H9 (cell line): ENCODE measurements at regions not wholly inside any gene's neighbourhood (a gene's known extent, or its start where the extent isn't known, plus 50 kb on each side); places are given as distances from the start of the nearest gene placed in this dataset.

Source experiments
- DNase-seq: peaks from one replicate; pipeline ENCODE4 v3.0.0-alpha.2; 2017
- H2AFZ ChIP-seq: one replicate; pipeline ENCODE4 v1.6.1; 2013; ENCODE audit warnings: mild to moderate bottlenecking, low read length, control low read depth, moderate library complexity
- H2AK5ac ChIP-seq: 2 replicates; pipeline ENCODE4 v1.6.1; 2013; ENCODE audit warnings: low read length, control low read depth, mixed read lengths; ENCODE audit not compliant: insufficient read length
- H2BK120ac ChIP-seq: one replicate; pipeline ENCODE4 v1.6.1; 2013; ENCODE audit warnings: low read depth, mild to moderate bottlenecking, low read length, control low read depth, inconsistent platforms; ENCODE audit not compliant: poor library complexity, severe bottlenecking
- H2BK12ac ChIP-seq: 2 replicates; pipeline ENCODE4 v1.6.1; 2013; ENCODE audit warnings: low read length, control low read depth, mixed read lengths, low read depth; ENCODE audit not compliant: insufficient read length
- H2BK15ac ChIP-seq: 2 replicates; pipeline ENCODE4 v1.6.1; 2013; ENCODE audit warnings: low read depth, low read length, control low read depth
- H2BK20ac ChIP-seq: one replicate; pipeline ENCODE4 v1.6.1; 2013; ENCODE audit warnings: low read depth, mild to moderate bottlenecking, low read length, control low read depth, inconsistent platforms; ENCODE audit not compliant: poor library complexity, severe bottlenecking
- H2BK5ac ChIP-seq: 2 replicates; pipeline ENCODE4 v1.6.1; 2013; ENCODE audit warnings: low read length, control low read depth, mixed read lengths; ENCODE audit not compliant: insufficient read length
- H3K14ac ChIP-seq: 2 replicates; pipeline ENCODE4 v1.6.1; 2013; ENCODE audit warnings: low read length, control low read depth; ENCODE audit not compliant: insufficient read depth
- H3K18ac ChIP-seq: 2 replicates; pipeline ENCODE4 v1.6.1; 2013; ENCODE audit warnings: low read depth, mild to moderate bottlenecking, mixed read lengths, low read length, control low read depth; ENCODE audit not compliant: insufficient read length
- H3K23ac ChIP-seq: 2 replicates; pipeline ENCODE4 v1.6.1; 2013; ENCODE audit warnings: low read length, control low read depth, mixed read lengths, low read depth; ENCODE audit not compliant: insufficient read length
- H3K23me2 ChIP-seq: 2 replicates; pipeline ENCODE4 v1.6.1; 2013; ENCODE audit warnings: low read depth, mild to moderate bottlenecking, mixed read lengths, low read length, control low read depth; ENCODE audit not compliant: insufficient read length, poor library complexity, severe bottlenecking
- H3K27ac ChIP-seq: 2 replicates; pipeline ENCODE4 v1.5.1; 2013; ENCODE audit warnings: low read length, control low read depth, mixed read lengths, low read depth; ENCODE audit not compliant: insufficient read length
- H3K27me3 ChIP-seq: 2 replicates; pipeline ENCODE4 v1.6.1; 2013; ENCODE audit warnings: low read length, control low read depth, inconsistent platforms; ENCODE audit not compliant: insufficient read depth
- H3K4ac ChIP-seq: 2 replicates; pipeline ENCODE4 v1.6.1; 2013; ENCODE audit warnings: low read depth, mild to moderate bottlenecking, control low read depth, inconsistent platforms, low read length, moderate library complexity
- H3K4me1 ChIP-seq: 2 replicates; pipeline ENCODE4 v1.6.1; 2013; ENCODE audit warnings: low read length, control low read depth, inconsistent platforms; ENCODE audit not compliant: insufficient read depth
- H3K4me2 ChIP-seq: 2 replicates; pipeline ENCODE4 v1.6.1; 2013; ENCODE audit warnings: low read length, control low read depth, mixed read lengths; ENCODE audit not compliant: insufficient read length, insufficient read depth
- H3K56ac ChIP-seq: 2 replicates; pipeline ENCODE4 v1.6.1; 2013; ENCODE audit warnings: low read depth, mild to moderate bottlenecking, mixed read lengths, low read length, control low read depth; ENCODE audit not compliant: insufficient read length
- H3K79me1 ChIP-seq: 2 replicates; pipeline ENCODE4 v1.6.1; 2013; ENCODE audit warnings: low read depth, mild to moderate bottlenecking, moderate library complexity, low read length, control low read depth, inconsistent platforms; ENCODE audit not compliant: insufficient read depth, poor library complexity, severe bottlenecking
- H3K79me2 ChIP-seq: 2 replicates; pipeline ENCODE4 v1.6.1; 2013; ENCODE audit warnings: low read length, control low read depth, inconsistent platforms; ENCODE audit not compliant: insufficient read depth
- H3K9ac ChIP-seq: 2 replicates; pipeline ENCODE4 v1.6.1; 2013; ENCODE audit warnings: low read length, control low read depth, mixed read lengths; ENCODE audit not compliant: insufficient read length; ENCODE audit errors: extremely low read depth
- H3K9me3 ChIP-seq: one replicate; pipeline ENCODE4 v1.6.1; 2013; ENCODE audit warnings: low read depth, low read length, inconsistent platforms; ENCODE audit not compliant: control insufficient read depth
- H3T11ph ChIP-seq: one replicate; pipeline ENCODE4 v1.6.1; 2013; ENCODE audit warnings: mild to moderate bottlenecking, low read length, control low read depth, inconsistent platforms
- H4K20me1 ChIP-seq: one replicate; pipeline ENCODE4 v1.6.1; 2013; ENCODE audit not compliant: control insufficient read depth, insufficient read length, insufficient read depth
- H4K5ac ChIP-seq: 2 replicates; pipeline ENCODE4 v1.6.1; 2013; ENCODE audit warnings: low read depth, mild to moderate bottlenecking, mixed read lengths, low read length, control low read depth; ENCODE audit not compliant: insufficient read length
- H4K8ac ChIP-seq: replicated peaks from 2 replicates; pipeline ENCODE4 v1.6.1; 2013; ENCODE audit warnings: low read length, control low read depth, mixed read lengths, low read depth; ENCODE audit not compliant: insufficient read length
- H4K91ac ChIP-seq: 2 replicates; pipeline ENCODE4 v1.6.1; 2013; ENCODE audit warnings: low read depth, mild to moderate bottlenecking, moderate library complexity, mixed read lengths, low read length, control low read depth; ENCODE audit not compliant: insufficient read length
- H3K27ac Mint-ChIP-seq, 3 experiments: 2 replicates in 2 of 3; 3 replicates in 1 of 3; pipeline ENCODE4 v1.8.0; 2020 to 2021; ENCODE audit warnings: mixed read lengths in 3 of 3, mild to moderate bottlenecking in 1 of 3, moderate library complexity in 1 of 3
- H3K27me3 Mint-ChIP-seq: 2 replicates; pipeline ENCODE4 v1.8.0; 2021; ENCODE audit warnings: low read depth, mild to moderate bottlenecking, moderate library complexity, mixed read lengths
- H3K36me3 Mint-ChIP-seq, 3 experiments: 2 replicates in 2 of 3; 3 replicates in 1 of 3; pipeline ENCODE4 v1.8.0; 2020 to 2021; ENCODE audit warnings: low read depth in 3 of 3, mixed read lengths in 3 of 3; ENCODE audit not compliant: insufficient read depth in 1 of 3
- H3K4me1 Mint-ChIP-seq, 2 experiments: 2 replicates each; pipeline ENCODE4 v1.8.0; 2020; ENCODE audit warnings: mixed read lengths in 2 of 2
- H3K4me3 Mint-ChIP-seq, 2 experiments: 2 replicates in 1 of 2; 3 replicates in 1 of 2; pipeline ENCODE4 v1.8.0; 2020 to 2021; ENCODE audit warnings: mild to moderate bottlenecking in 2 of 2, mixed read lengths in 2 of 2, moderate library complexity in 1 of 2
- H3K9me3 Mint-ChIP-seq, 2 experiments: 2 replicates in 1 of 2; 3 replicates in 1 of 2; pipeline ENCODE4 v1.8.0; 2020; ENCODE audit warnings: mild to moderate bottlenecking in 2 of 2, mixed read lengths in 2 of 2, moderate library complexity in 1 of 2
- CTCF ChIP-seq: fragments of 200-600 bp; sonication (generic); conservative IDR thresholded peaks from 3 replicates; pipeline ENCODE4 v1.8.0; 2021; ENCODE audit warnings: antibody characterized with exemption, mild to moderate bottlenecking
- WGBS: extraction: QIAGEN DNeasy Blood & Tissue Kit; methylation state at CpG from one replicate; pipeline ENCODE4 v1.1.7; 2013; ENCODE audit warnings: missing lambda C conversion rate, low lambda C conversion rate, mixed read lengths; ENCODE audit not compliant: insufficient read length; ENCODE audit errors: extremely low coverage; 5-methylcytosine and 5-hydroxymethylcytosine counted together

- H3K9me3 Mint-ChIP-seq = no peaks in the 10 kb centered on the region; a peak in 1 of 5 replicates
- no CpG with 5 or more reads among the region's 20 CpGs for WGBS
These were observed 121.1 kb upstream of the IRX4 start for GRCh38 chr5:2003690-2004365.

More at GRCh38 chr5:2003690-2004365, 121.1 kb upstream of the IRX4 start:
- Histone ChIP-seq H3T11ph (no peak overlapping the region), H2BK120ac (no peak overlapping the region), H2BK15ac (no peak overlapping the region), H4K5ac (no peak overlapping the region), H4K20me1 (no peaks in the 10 kb centered on the region), H3K4me2 (no peak overlapping the region), H3K56ac (no peak overlapping the region), H4K91ac (no peak overlapping the region), H3K79me2 (no peaks in the 10 kb centered on the region), H3K27me3 (no peaks in the 10 kb centered on the region; the same call in 1 of the 2 replicates), H3K4me1 (no peaks in the 10 kb centered on the region), H3K9me3 (no peaks in the 10 kb centered on the region), H2AK5ac (no peak overlapping the region), H3K23me2 (no peaks in the 10 kb centered on the region), H3K4ac (no peak overlapping the region), H3K14ac (no peak overlapping the region; the same call in 1 of the 2 replicates), H2AFZ (no peak overlapping the region), H2BK20ac (no peak overlapping the region), H4K8ac (no peak overlapping the region), H3K9ac (no peak overlapping the region), H3K18ac (no peak overlapping the region), H3K79me1 (no peaks in the 10 kb centered on the region), H3K23ac (no peak overlapping the region), H2BK5ac (no peak overlapping the region), H2BK12ac (no peak overlapping the region), H3K27ac (no peak overlapping the region)
- peaks cover 21 to 22% of the 10 kb centered on the region in 2 experiments for H3K4me1 Mint-ChIP-seq
- peaks cover 33% of the 10 kb centered on the region for H3K27me3 Mint-ChIP-seq
- TF ChIP-seq CTCF = no peak
- peaks cover 0 to 1% (median 0%) of the 10 kb centered on the region in 3 experiments; a peak in 2 of 7 replicates for H3K36me3 Mint-ChIP-seq
- H3K4me3 Mint-ChIP-seq = no peak overlapping the region
- H3K27ac Mint-ChIP-seq = no peak overlapping the region
- DNase-seq = no peak
